Peyer's patch (tissue), 4 donors: ENCODE measurements at regions not wholly inside any gene's neighbourhood (a gene's known extent, or its start where the extent isn't known, plus 50 kb on each side); places are given as distances from the start of the nearest gene placed in this dataset.

ENCODE experiments used
- POLR2A ChIP-seq, 2 donors: fragments of 450-650 bp; IDR thresholded peaks; one replicate each; pipeline ENCODE4 v1.5.1; 2017; ENCODE audit warnings: antibody characterized with exemption in 2 of 2, mild to moderate bottlenecking in 2 of 2, moderate library complexity in 2 of 2
- TF ChIP-seq, protein P1 (sequence below), 6 experiments: fragments of 450-650 bp in 4 of 6; fragments of 200-600 bp in 2 of 6; sonication (generic) in 1 of 6; IDR thresholded peaks; one replicate each; pipeline ENCODE4 v1.5.1; 2017 to 2019; ENCODE audit warnings: antibody characterized with exemption in 6 of 6, mild to moderate bottlenecking in 3 of 6, moderate library complexity in 1 of 6

DNA sequence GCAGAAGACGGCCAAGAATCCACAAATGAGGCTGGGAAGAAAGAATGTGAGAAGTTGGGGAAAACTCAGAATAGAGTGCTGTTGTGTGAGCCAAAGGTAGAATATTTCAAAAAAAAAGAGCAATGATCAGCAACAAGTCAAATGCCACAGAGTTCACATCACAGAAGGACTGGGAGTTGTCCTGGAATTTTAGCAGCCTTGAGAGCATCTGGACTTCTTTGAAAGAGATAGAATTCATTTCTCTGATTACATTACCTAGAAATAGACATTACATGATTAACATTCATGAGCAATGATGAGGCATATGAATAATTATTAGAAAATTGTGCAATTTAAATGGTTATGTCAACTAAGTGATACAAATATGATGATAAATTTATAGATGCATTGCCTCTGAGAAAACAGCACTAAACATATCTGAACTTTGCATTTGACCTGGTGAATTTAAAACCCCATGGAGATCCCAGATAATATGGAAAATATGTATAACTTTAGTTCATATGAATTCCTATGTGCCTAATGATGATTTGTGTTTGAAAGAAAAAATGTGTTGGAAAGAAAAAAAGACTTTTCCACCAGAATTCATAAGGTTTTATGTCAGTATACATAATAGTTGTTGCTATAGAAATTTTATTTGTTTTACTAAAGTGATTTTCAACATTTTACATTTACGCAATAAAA lies 186.2 kb downstream of the POSTN start:
- TF ChIP-seq, protein P1, sequence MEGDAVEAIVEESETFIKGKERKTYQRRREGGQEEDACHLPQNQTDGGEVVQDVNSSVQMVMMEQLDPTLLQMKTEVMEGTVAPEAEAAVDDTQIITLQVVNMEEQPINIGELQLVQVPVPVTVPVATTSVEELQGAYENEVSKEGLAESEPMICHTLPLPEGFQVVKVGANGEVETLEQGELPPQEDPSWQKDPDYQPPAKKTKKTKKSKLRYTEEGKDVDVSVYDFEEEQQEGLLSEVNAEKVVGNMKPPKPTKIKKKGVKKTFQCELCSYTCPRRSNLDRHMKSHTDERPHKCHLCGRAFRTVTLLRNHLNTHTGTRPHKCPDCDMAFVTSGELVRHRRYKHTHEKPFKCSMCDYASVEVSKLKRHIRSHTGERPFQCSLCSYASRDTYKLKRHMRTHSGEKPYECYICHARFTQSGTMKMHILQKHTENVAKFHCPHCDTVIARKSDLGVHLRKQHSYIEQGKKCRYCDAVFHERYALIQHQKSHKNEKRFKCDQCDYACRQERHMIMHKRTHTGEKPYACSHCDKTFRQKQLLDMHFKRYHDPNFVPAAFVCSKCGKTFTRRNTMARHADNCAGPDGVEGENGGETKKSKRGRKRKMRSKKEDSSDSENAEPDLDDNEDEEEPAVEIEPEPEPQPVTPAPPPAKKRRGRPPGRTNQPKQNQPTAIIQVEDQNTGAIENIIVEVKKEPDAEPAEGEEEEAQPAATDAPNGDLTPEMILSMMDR (IDR thresholded peaks at IDR 0.05), result no peak
- no peak for TF ChIP-seq POLR2A (IDR thresholded peaks at IDR 0.05)
